ENCODE measurements at regions not wholly inside any gene's neighbourhood (a gene's known extent, or its start where the extent isn't known, plus 50 kb on each side); places are given as distances from the start of the nearest gene placed in this dataset.

DNA sequence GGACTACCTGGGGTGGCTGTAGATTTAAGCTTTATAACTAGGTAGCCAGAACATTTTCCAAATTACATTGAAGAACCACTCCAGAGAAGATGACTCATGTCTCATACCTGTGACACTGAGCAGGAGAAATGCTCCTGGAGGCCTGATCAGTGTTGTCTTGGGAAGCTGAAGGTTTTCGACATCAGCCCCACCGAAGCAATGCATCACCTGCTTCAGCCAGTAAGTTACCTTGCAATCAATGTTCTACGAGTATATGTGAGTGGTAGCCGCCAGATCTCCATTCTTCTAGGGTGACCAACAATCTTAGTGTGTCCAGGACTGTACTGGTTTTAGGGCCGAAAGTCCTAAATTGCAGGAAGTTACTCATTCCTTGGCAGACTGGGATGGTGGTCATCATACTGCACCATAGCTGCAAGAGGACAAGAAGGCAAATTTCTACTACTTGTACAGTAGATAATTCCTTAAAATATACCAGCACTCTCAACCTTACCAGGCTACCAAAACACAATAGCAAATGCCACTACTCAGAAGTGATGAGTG, 109.3 kb upstream of the LINC00305 start:
- Histone ChIP-seq H3K4me1 (ENCODE audit: control insufficient read depth, insufficient read depth, low read length) (no peaks in the 10 kb centered on the region), H3K27ac (ENCODE audit: low read length) (no peak overlapping the region), H3K4me3 (ENCODE audit: low read length) (no peak overlapping the region), H3K27me3 (ENCODE audit: control insufficient read depth, insufficient read depth) (no peaks in the 10 kb centered on the region), H3K9me3 (ENCODE audit: control insufficient read depth, low read length) (no peaks in the 10 kb centered on the region)
- 93% methylated on average over 5 of the region's 5 CpGs for WGBS
- intact Hi-C loops (cut with DNase I), result no loop called here
- ATAC-seq (no peak), DNase-seq (no peak)

GRCh38 chr18:64254399-64255093, 105.7 kb upstream of the LINC00305 start:
- H3K4me1 ChIP-seq (ENCODE audit: control insufficient read depth, insufficient read depth, low read length), result no peaks in the 10 kb centered on the region
- H3K27ac ChIP-seq (ENCODE audit: low read length), result no peak overlapping the region
- no peaks in the 10 kb centered on the region for H3K27me3 ChIP-seq (ENCODE audit: control insufficient read depth, insufficient read depth)
- ATAC-seq, result no peak
- H3K9me3 ChIP-seq (ENCODE audit: control insufficient read depth, low read length), result no peaks in the 10 kb centered on the region
- DNase-seq, result no peak
- H3K4me3 ChIP-seq (ENCODE audit: low read length), result no peak overlapping the region
- intact Hi-C loops (cut with DNase I), result no loop called here
- 94% methylated on average over 2 of the region's 2 CpGs for WGBS

DNA sequence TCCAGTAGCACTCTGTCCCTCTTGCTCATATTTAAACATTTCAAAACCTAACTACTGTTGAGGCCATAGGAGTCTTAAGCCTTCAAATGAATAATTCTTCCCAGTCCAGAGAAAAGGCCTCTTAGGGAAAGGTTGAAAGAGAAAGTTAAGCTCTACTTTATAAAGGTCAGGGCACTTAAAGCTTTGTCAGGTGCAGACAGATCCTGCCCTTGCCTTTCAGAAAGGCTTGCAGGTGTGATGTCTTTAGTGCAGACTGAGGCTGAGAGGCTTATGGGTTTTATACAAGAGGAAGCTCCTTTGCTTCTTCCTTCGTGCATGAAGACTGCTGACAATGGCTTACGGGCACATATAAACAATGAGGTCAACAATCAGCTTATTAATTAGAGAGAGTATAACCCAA, 105.0 kb upstream of the LINC00305 start:
- WGBS, result 91% methylated on average over 2 of the region's 2 CpGs
- no peak for DNase-seq
- no peaks in the 10 kb centered on the region for H3K4me1 ChIP-seq (ENCODE audit: control insufficient read depth, insufficient read depth, low read length)

DNA sequence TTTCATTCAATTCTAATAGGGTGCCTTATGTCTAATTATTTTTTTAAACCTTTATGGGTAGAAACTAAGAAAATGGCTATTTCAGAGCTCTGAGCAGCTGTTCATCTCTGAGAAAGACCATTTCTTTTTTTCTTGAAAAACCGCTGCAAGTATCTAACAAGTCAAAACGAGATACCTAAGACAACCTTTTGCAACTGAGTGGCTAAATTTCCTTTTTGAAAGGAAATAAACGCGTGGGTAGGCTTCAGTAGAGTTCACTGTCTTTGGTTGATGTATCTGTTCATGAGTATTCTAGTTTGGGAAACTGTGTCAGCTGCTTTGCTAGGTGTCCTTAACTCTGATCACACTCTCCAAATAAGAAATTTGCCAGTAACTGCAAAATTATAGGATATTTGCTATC, 104.3 kb upstream of the LINC00305 start:
- Histone ChIP-seq H3K27me3 (ENCODE audit: control insufficient read depth, insufficient read depth) (no peaks in the 10 kb centered on the region), H3K4me3 (ENCODE audit: low read length) (no peak overlapping the region), H3K27ac (ENCODE audit: low read length) (no peak overlapping the region), H3K9me3 (ENCODE audit: control insufficient read depth, low read length) (no peaks in the 10 kb centered on the region), H3K4me1 (ENCODE audit: control insufficient read depth, insufficient read depth, low read length) (no peaks in the 10 kb centered on the region)
- intact Hi-C loops (cut with DNase I), result no loop called here
- ATAC-seq (no peak), DNase-seq (no peak)
- 89% methylated on average over 4 of the region's 4 CpGs for WGBS

More for the DNA sequence above, 105.0 kb upstream of the LINC00305 start:
- no peaks in the 10 kb centered on the region for H3K9me3 ChIP-seq (ENCODE audit: control insufficient read depth, low read length)
- no peak for ATAC-seq
- H3K27ac ChIP-seq (ENCODE audit: low read length), result no peak overlapping the region
- no peaks in the 10 kb centered on the region for H3K27me3 ChIP-seq (ENCODE audit: control insufficient read depth, insufficient read depth)
- intact Hi-C loops (cut with DNase I), result no loop called here
- H3K4me3 ChIP-seq (ENCODE audit: low read length), result no peak overlapping the region

DNA sequence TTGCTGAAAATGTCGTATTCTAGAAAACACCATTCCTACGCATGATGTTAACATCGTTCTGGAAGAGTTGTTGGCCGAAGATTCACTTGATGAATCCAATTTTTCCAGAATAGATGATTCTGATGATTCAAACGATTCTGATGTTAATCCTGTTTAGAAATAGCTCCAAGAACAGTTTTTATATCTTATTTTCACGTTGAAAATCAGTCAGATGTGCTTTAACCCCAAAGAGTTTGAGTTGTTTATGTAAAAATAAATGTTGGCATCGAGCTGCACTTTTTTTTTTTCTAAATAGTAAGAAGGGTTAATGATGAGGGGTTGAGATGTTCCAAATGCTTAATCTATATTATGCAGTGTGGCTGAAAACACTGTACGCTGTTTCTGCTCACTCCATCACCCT, 99.9 kb upstream of the LINC00305 start:
- Histone ChIP-seq H3K27me3 (ENCODE audit: control insufficient read depth, insufficient read depth) (no peaks in the 10 kb centered on the region), H3K4me1 (ENCODE audit: control insufficient read depth, insufficient read depth, low read length) (no peaks in the 10 kb centered on the region), H3K27ac (ENCODE audit: low read length) (no peak overlapping the region), H3K4me3 (ENCODE audit: low read length) (no peak overlapping the region), H3K9me3 (ENCODE audit: control insufficient read depth, low read length) (no peaks in the 10 kb centered on the region)
- WGBS, result 79% methylated on average over 8 of the region's 8 CpGs
- intact Hi-C loops (cut with DNase I), result no loop called here
- ATAC-seq, result no peak
- no peak for DNase-seq

- Histone ChIP-seq H3K9me3 (ENCODE audit: control insufficient read depth, low read length) (no peaks in the 10 kb centered on the region), H3K27ac (ENCODE audit: low read length) (no peak overlapping the region), H3K4me1 (ENCODE audit: control insufficient read depth, insufficient read depth, low read length) (no peaks in the 10 kb centered on the region), H3K4me3 (ENCODE audit: low read length) (no peak overlapping the region), H3K27me3 (ENCODE audit: control insufficient read depth, insufficient read depth) (no peaks in the 10 kb centered on the region)
- ATAC-seq (peak; percentile 26 to 73), DNase-seq (no peak)
- intact Hi-C loops (cut with DNase I), result no loop called here
- WGBS, result 52% methylated on average over 2 of the region's 2 CpGs
These were observed 96.4 kb upstream of the LINC00305 start for GRCh38 chr18:64245126-64245861.

DNA sequence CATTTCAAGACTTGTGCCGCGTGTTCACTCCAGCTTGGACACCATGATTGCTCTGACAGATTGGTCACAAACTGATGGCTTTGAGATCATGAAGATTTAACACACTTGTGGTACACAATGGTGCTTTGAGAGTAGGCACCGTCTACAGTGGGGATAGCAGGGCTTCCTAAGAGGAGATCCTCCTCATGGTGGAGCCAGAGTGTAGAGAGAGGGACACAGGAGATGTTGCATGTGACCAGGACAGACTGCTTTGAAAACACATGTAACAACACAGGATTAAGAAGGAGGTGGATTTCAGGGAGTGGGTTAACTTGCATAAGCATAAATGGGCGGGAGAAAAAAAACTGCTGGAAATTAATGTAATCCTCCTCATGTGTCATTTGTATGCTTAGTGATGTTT, 95.7 kb upstream of the LINC00305 start:
- Histone ChIP-seq H3K4me1 (ENCODE audit: control insufficient read depth, insufficient read depth, low read length) (no peaks in the 10 kb centered on the region), H3K27me3 (ENCODE audit: control insufficient read depth, insufficient read depth) (no peaks in the 10 kb centered on the region), H3K4me3 (ENCODE audit: low read length) (no peak overlapping the region), H3K9me3 (ENCODE audit: control insufficient read depth, low read length) (no peaks in the 10 kb centered on the region), H3K27ac (ENCODE audit: low read length) (no peak overlapping the region)
- intact Hi-C loops (cut with DNase I), result no loop called here
- ATAC-seq, result peak; percentile 64 to 87
- 73% methylated on average over 4 of the region's 4 CpGs for WGBS
- DNase-seq, result no peak

- no peaks in the 10 kb centered on the region for H3K4me1 ChIP-seq (ENCODE audit: control insufficient read depth, insufficient read depth, low read length)
- no peak overlapping the region for H3K27ac ChIP-seq (ENCODE audit: low read length)
- H3K4me3 ChIP-seq (ENCODE audit: low read length), result no peak overlapping the region
- no peaks in the 10 kb centered on the region for H3K27me3 ChIP-seq (ENCODE audit: control insufficient read depth, insufficient read depth)
- 21% methylated on average over 3 of the region's 3 CpGs for WGBS
- intact Hi-C loops (cut with DNase I), result no loop called here
- no peaks in the 10 kb centered on the region for H3K9me3 ChIP-seq (ENCODE audit: control insufficient read depth, low read length)
- ATAC-seq (no peak), DNase-seq (no peak)
These were observed 91.4 kb upstream of the LINC00305 start for GRCh38 chr18:64240316-64240715.

GRCh38 chr18:64238076-64238475, 89.2 kb upstream of the LINC00305 start:
- Histone ChIP-seq H3K4me3 (ENCODE audit: low read length) (no peak overlapping the region), H3K9me3 (ENCODE audit: control insufficient read depth, low read length) (no peaks in the 10 kb centered on the region), H3K27me3 (ENCODE audit: control insufficient read depth, insufficient read depth) (no peaks in the 10 kb centered on the region), H3K27ac (ENCODE audit: low read length) (no peak overlapping the region), H3K4me1 (ENCODE audit: control insufficient read depth, insufficient read depth, low read length) (no peaks in the 10 kb centered on the region)
- DNase-seq (no peak), ATAC-seq (no peak)
- 78% methylated on average over 2 of the region's 2 CpGs for WGBS
- intact Hi-C loops (cut with DNase I), result no loop called here

- Histone ChIP-seq H3K9me3 (ENCODE audit: control insufficient read depth, low read length) (no peaks in the 10 kb centered on the region), H3K27me3 (ENCODE audit: control insufficient read depth, insufficient read depth) (no peaks in the 10 kb centered on the region), H3K4me1 (ENCODE audit: control insufficient read depth, insufficient read depth, low read length) (no peaks in the 10 kb centered on the region), H3K4me3 (ENCODE audit: low read length) (no peak overlapping the region), H3K27ac (ENCODE audit: low read length) (no peak overlapping the region)
- ATAC-seq (no peak), DNase-seq (no peak)
- 44% methylated on average over 3 of the region's 3 CpGs for WGBS
- intact Hi-C loops (cut with DNase I), result no loop called here
These were observed 85.4 kb upstream of the LINC00305 start for GRCh38 chr18:64234321-64234720.

- no peak for ATAC-seq
- Histone ChIP-seq H3K27me3 (ENCODE audit: control insufficient read depth, insufficient read depth) (no peaks in the 10 kb centered on the region), H3K4me3 (ENCODE audit: low read length) (no peak overlapping the region), H3K4me1 (ENCODE audit: control insufficient read depth, insufficient read depth, low read length) (no peaks in the 10 kb centered on the region), H3K9me3 (ENCODE audit: control insufficient read depth, low read length) (no peaks in the 10 kb centered on the region), H3K27ac (ENCODE audit: low read length) (no peak overlapping the region)
- WGBS, result 59% methylated on average over 1 of the region's 1 CpG
- no peak for DNase-seq
- intact Hi-C loops (cut with DNase I), result no loop called here
These were observed 85.0 kb upstream of the LINC00305 start for GRCh38 chr18:64233851-64234250.

All from right cardiac atrium (tissue), 5 donors.